HepG2 (cell line): ENCODE measurements at regions not wholly inside any gene's neighbourhood (a gene's known extent, or its start where the extent isn't known, plus 50 kb on each side); places are given as distances from the start of the nearest gene placed in this dataset.

Experiments
- ATAC-seq: fragments of 200-7000 bp; cut with Tn5 transposase; 3 replicates; pipeline ENCODE4 v1.9.1; 2020; ENCODE audit warnings: mild to moderate bottlenecking, moderate library complexity
- BruUV-seq: library from RNA; stranded (reverse); fragments of 400-500 nt; replicated peaks from 2 replicates; lab custom pipeline; 2021; lab: Mats Ljungman, UMichigan
- CTCF ChIA-PET: fragments of 300-600 bp; formaldehyde crosslinking; extraction: SDS; loops from one replicate; lab custom pipeline; 2021; ENCODE audit warnings: low total read pairs, inconsistent platforms, low intra/inter-chr PET ratio; lab: Yijun Ruan, JAX
- POLR2A ChIA-PET: fragments of 350-600 bp; sonication (Branson Sonifier 250); formaldehyde crosslinking; loops from one replicate; lab custom pipeline; 2020; ENCODE audit warnings: antibody characterized with exemption, inconsistent platforms; lab: Yijun Ruan, JAX
- DNase-seq: peaks from one replicate; pipeline ENCODE4 v3.0.0-alpha.2; 2015; ENCODE audit warnings: low spot score
- FAIRE-seq: peaks from 3 replicates; lab custom pipeline; 2011; peaks lifted over from hg19 to GRCh38; lab: Jason Lieb, UNC
- H2AFZ ChIP-seq: one replicate; pipeline ENCODE4 v1.6.1; 2011; ENCODE audit warnings: low read length, inconsistent platforms
- H3K27ac ChIP-seq: fragments of 300-600 bp; 3 replicates; pipeline ENCODE4 v1.8.0; 2011; ENCODE audit warnings: mixed run types, mild to moderate bottlenecking, mixed read lengths, low read length, inconsistent platforms; ENCODE audit not compliant: insufficient read depth; ENCODE audit errors: extremely low read length
- H3K27me3 ChIP-seq, 2 experiments: fragments of 200-600 bp in 1 of 2; 2 replicates in 1 of 2; 3 replicates in 1 of 2; pipeline versions ENCODE4 v1.6.0 to v1.8.0; 2011; ENCODE audit warnings: low read length in 2 of 2, mild to moderate bottlenecking in 2 of 2, moderate library complexity in 2 of 2, inconsistent platforms in 1 of 2; ENCODE audit not compliant: insufficient read depth in 2 of 2, control insufficient read depth in 1 of 2
- H3K36me3 ChIP-seq, 2 experiments: fragments of 200-600 bp in 1 of 2; replicated peaks in 1 of 2; 2 replicates in 1 of 2; 3 replicates in 1 of 2; pipeline versions ENCODE4 v1.5.1 to v1.8.0; 2011; ENCODE audit warnings: low read length in 2 of 2, inconsistent platforms in 1 of 2; ENCODE audit not compliant: insufficient read depth in 2 of 2, control insufficient read depth in 1 of 2
- H3K4me1 ChIP-seq: 2 replicates; pipeline ENCODE4 v1.5.1; 2012; ENCODE audit warnings: low read length, inconsistent platforms; ENCODE audit not compliant: insufficient read depth
- H3K4me2 ChIP-seq: 2 replicates; pipeline ENCODE4 v1.6.0; 2011; ENCODE audit warnings: low read depth, low read length, inconsistent platforms
- H3K4me3 ChIP-seq, 3 experiments: fragments of 200-600 bp in 1 of 3; sonication (generic), shearing (Covaris generic) in 1 of 3; replicated peaks in 1 of 3; 2 replicates each; pipeline ENCODE4 v1.5.1; 2011 to 2016; ENCODE audit warnings: low read length in 3 of 3, inconsistent platforms in 2 of 3, low read depth in 2 of 3, mild to moderate bottlenecking in 2 of 3, control low read depth in 1 of 3, mixed read lengths in 1 of 3; ENCODE audit not compliant: insufficient read depth in 1 of 3
- H3K79me2 ChIP-seq: one replicate; pipeline ENCODE4 v1.6.1; 2011; ENCODE audit warnings: low read length, inconsistent platforms; ENCODE audit not compliant: insufficient read depth
- H3K9ac ChIP-seq: 2 replicates; pipeline ENCODE4 v1.6.0; 2011; ENCODE audit warnings: mild to moderate bottlenecking, low read depth, low read length, inconsistent platforms; ENCODE audit not compliant: insufficient read depth
- H3K9me3 ChIP-seq: 2 replicates; pipeline ENCODE4 v1.5.1; 2012; ENCODE audit warnings: mild to moderate bottlenecking, low read length
- H4K20me1 ChIP-seq: 2 replicates; pipeline ENCODE4 v1.6.0; 2011; ENCODE audit warnings: inconsistent platforms, mild to moderate bottlenecking, low read length, moderate library complexity; ENCODE audit not compliant: insufficient read depth
- GATA4 ChIP-seq: sonication (generic); IDR thresholded peaks from 2 replicates; pipeline ENCODE4 v1.6.1; 2016; ENCODE audit warnings: antibody characterized with exemption, low read depth, borderline replicate concordance
- ISX ChIP-seq: sonication (generic); formaldehyde crosslinking; conservative IDR thresholded peaks from 2 replicates; pipeline ENCODE4 v1.5.0; 2020; ENCODE audit warnings: missing genetic modification reagents
- ZBTB1 ChIP-seq: sonication (generic); formaldehyde crosslinking; IDR thresholded peaks from 2 replicates; pipeline ENCODE4 v1.4.0; 2020; ENCODE audit warnings: missing genetic modification reagents, borderline replicate concordance
- ZBTB2 ChIP-seq: sonication (generic); formaldehyde crosslinking; IDR thresholded peaks from 2 replicates; pipeline ENCODE4 v1.8.0; 2022; ENCODE audit warnings: low read depth, missing genetic modification reagents
- ZBTB37 ChIP-seq: sonication (generic); formaldehyde crosslinking; IDR thresholded peaks from 2 replicates; pipeline ENCODE4 v1.4.0; 2020; ENCODE audit warnings: mild to moderate bottlenecking, missing genetic modification reagents
- ZKSCAN1 ChIP-seq: fragments of 150-350 bp; IDR thresholded peaks from 2 replicates; pipeline ENCODE4 v1.6.1; 2014; ENCODE audit warnings: low read length
- ZNF441 ChIP-seq: sonication (generic); formaldehyde crosslinking; IDR thresholded peaks from 2 replicates; pipeline ENCODE4 v1.7.0; 2021; ENCODE audit warnings: missing genetic modification reagents, borderline replicate concordance
- ZNF781 ChIP-seq: sonication (generic); formaldehyde crosslinking; IDR thresholded peaks from 2 replicates; pipeline ENCODE4 v1.5.1; 2020; ENCODE audit warnings: borderline replicate concordance, mild to moderate bottlenecking, missing genetic modification reagents; ENCODE audit errors: not compliant biosample characterization
- ZNF879 ChIP-seq: sonication (generic); formaldehyde crosslinking; IDR thresholded peaks from 2 replicates; pipeline ENCODE4 v1.8.1; 2023; ENCODE audit warnings: missing genetic modification reagents
- WGBS: methylation state at CpG from one replicate; pipeline ENCODE4 v1.1.6; 2017; ENCODE audit warnings: low lambda C conversion rate; 5-methylcytosine and 5-hydroxymethylcytosine counted together
- in situ Hi-C: cut with HindIII; loops from 2 replicates; pipeline ENCODE4 v1.10.0; 2017; ENCODE audit warnings: low pct_unique_long_range_greater_than_20kb; ENCODE audit not compliant: extremely low pct_ligation_motif_present
- intact Hi-C: fragments of 100-400 bp; cut with micrococcal nuclease; formaldehyde crosslinking; loops from one replicate; pipeline ENCODE4 v1.10.0; 2022; ENCODE audit not compliant: unreplicated experiment
- TF ChIP-seq, protein P1 (sequence below): sonication (generic); formaldehyde crosslinking; conservative IDR thresholded peaks from 2 replicates; pipeline ENCODE4 v1.8.1; 2023; ENCODE audit warnings: missing genetic modification reagents
- TF ChIP-seq, protein P2 (sequence below): sonication (generic); formaldehyde crosslinking; conservative IDR thresholded peaks from 2 replicates; pipeline ENCODE4 v1.4.0; 2020; ENCODE audit warnings: missing genetic modification reagents
- TF ChIP-seq, protein P3 (sequence below): sonication (generic); formaldehyde crosslinking; IDR thresholded peaks from 2 replicates; pipeline ENCODE4 v1.8.1; 2023; ENCODE audit warnings: mild to moderate bottlenecking, missing genetic modification reagents
- TF ChIP-seq, protein P4 (sequence below): sonication (generic); formaldehyde crosslinking; IDR thresholded peaks from 2 replicates; pipeline ENCODE4 v1.4.0; 2020; ENCODE audit warnings: missing genetic modification reagents

GRCh38 chrX:122817321-122817955, 366.6 kb upstream of the GRIA3 start:
- Histone ChIP-seq H3K79me2 (no peaks in the 10 kb centered on the region), H2AFZ (no peak overlapping the region), H3K4me1 (no peaks in the 10 kb centered on the region), H3K27me3 (no peaks in the 10 kb centered on the region), H3K4me3 (no peak overlapping the region), H3K4me2 (no peak overlapping the region), H3K9ac (no peak overlapping the region), H3K9me3 (no peaks in the 10 kb centered on the region), H4K20me1 (no peaks in the 10 kb centered on the region), H3K36me3 (no peaks in the 10 kb centered on the region), H3K27ac (no peak overlapping the region)
- ChIA-PET POLR2A (no interaction called here), CTCF (no interaction called here)
- in situ Hi-C loops = no loop called here
- no TSS peak for BruUV-seq
- ATAC-seq = no peak
- no peak for FAIRE-seq
- DNase-seq = no peak
- intact Hi-C loops = no loop called here
- whole genome bisulfite sequencing = 0% methylated on average over 4 of the region's 12 CpGs
- TF ChIP-seq, protein P1, sequence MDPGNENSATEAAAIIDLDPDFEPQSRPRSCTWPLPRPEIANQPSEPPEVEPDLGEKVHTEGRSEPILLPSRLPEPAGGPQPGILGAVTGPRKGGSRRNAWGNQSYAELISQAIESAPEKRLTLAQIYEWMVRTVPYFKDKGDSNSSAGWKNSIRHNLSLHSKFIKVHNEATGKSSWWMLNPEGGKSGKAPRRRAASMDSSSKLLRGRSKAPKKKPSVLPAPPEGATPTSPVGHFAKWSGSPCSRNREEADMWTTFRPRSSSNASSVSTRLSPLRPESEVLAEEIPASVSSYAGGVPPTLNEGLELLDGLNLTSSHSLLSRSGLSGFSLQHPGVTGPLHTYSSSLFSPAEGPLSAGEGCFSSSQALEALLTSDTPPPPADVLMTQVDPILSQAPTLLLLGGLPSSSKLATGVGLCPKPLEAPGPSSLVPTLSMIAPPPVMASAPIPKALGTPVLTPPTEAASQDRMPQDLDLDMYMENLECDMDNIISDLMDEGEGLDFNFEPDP = no peak
- TF ChIP-seq, protein P2, sequence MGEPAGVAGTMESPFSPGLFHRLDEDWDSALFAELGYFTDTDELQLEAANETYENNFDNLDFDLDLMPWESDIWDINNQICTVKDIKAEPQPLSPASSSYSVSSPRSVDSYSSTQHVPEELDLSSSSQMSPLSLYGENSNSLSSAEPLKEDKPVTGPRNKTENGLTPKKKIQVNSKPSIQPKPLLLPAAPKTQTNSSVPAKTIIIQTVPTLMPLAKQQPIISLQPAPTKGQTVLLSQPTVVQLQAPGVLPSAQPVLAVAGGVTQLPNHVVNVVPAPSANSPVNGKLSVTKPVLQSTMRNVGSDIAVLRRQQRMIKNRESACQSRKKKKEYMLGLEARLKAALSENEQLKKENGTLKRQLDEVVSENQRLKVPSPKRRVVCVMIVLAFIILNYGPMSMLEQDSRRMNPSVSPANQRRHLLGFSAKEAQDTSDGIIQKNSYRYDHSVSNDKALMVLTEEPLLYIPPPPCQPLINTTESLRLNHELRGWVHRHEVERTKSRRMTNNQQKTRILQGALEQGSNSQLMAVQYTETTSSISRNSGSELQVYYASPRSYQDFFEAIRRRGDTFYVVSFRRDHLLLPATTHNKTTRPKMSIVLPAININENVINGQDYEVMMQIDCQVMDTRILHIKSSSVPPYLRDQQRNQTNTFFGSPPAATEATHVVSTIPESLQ (CRISPR knock-in tag) = no peak
- TF ChIP-seq ZNF441 = no peak
- no peak for TF ChIP-seq ZNF879 (CRISPR knock-in tag)
- TF ChIP-seq ZNF781 (CRISPR knock-in tag) = no peak
- TF ChIP-seq ZBTB1 (CRISPR knock-in tag) = no peak
- TF ChIP-seq ZBTB37 (CRISPR knock-in tag) = no peak
- TF ChIP-seq, protein P3, sequence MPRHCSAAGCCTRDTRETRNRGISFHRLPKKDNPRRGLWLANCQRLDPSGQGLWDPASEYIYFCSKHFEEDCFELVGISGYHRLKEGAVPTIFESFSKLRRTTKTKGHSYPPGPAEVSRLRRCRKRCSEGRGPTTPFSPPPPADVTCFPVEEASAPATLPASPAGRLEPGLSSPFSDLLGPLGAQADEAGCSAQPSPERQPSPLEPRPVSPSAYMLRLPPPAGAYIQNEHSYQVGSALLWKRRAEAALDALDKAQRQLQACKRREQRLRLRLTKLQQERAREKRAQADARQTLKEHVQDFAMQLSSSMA (CRISPR knock-in tag) = no peak
- TF ChIP-seq, protein P4, sequence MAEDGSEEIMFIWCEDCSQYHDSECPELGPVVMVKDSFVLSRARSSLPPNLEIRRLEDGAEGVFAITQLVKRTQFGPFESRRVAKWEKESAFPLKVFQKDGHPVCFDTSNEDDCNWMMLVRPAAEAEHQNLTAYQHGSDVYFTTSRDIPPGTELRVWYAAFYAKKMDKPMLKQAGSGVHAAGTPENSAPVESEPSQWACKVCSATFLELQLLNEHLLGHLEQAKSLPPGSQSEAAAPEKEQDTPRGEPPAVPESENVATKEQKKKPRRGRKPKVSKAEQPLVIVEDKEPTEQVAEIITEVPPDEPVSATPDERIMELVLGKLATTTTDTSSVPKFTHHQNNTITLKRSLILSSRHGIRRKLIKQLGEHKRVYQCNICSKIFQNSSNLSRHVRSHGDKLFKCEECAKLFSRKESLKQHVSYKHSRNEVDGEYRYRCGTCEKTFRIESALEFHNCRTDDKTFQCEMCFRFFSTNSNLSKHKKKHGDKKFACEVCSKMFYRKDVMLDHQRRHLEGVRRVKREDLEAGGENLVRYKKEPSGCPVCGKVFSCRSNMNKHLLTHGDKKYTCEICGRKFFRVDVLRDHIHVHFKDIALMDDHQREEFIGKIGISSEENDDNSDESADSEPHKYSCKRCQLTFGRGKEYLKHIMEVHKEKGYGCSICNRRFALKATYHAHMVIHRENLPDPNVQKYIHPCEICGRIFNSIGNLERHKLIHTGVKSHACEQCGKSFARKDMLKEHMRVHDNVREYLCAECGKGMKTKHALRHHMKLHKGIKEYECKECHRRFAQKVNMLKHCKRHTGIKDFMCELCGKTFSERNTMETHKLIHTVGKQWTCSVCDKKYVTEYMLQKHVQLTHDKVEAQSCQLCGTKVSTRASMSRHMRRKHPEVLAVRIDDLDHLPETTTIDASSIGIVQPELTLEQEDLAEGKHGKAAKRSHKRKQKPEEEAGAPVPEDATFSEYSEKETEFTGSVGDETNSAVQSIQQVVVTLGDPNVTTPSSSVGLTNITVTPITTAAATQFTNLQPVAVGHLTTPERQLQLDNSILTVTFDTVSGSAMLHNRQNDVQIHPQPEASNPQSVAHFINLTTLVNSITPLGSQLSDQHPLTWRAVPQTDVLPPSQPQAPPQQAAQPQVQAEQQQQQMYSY (CRISPR knock-in tag) = no peak
- no peak for TF ChIP-seq ZKSCAN1
- no peak for TF ChIP-seq ZBTB2 (CRISPR knock-in tag)
- no peak for TF ChIP-seq ISX
- no peak for TF ChIP-seq GATA4
